AML-193 (cell line): ENCODE measurements at regions not wholly inside any gene's neighbourhood (a gene's known extent, or its start where the extent isn't known, plus 50 kb on each side); places are given as distances from the start of the nearest gene placed in this dataset.
"Not testable (repeated sequence)": the region's sequence is repeated elsewhere in the genome, so short reads cannot be mapped to it uniquely, and the experiment has no call there.

Experiments used
- DNase-seq, 2 experiments: peaks; one replicate each; lab custom pipeline; 2025; lab: John Stamatoyannopoulos, UW

DNA sequence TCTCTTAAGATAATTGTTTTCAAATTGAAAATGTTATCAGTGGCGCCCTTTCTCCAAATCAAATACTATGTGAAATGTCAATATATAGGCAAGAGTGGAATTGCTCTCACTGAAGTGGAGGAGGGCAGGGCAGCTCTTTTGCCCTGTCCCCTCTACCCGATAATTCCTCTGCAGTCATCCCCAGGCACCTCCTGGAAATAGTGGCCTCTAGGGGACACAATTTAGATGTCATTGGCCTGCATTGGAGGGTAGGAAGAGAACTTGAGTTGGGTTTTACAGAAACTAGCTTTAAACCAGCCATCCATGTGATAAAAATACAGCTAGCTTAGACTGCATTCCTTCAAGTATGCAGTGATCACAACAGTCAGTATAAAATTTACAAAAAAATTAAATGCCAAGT is 288.9 kb downstream of the EDEM1 start:
- DNase-seq, result no peak

DNA sequence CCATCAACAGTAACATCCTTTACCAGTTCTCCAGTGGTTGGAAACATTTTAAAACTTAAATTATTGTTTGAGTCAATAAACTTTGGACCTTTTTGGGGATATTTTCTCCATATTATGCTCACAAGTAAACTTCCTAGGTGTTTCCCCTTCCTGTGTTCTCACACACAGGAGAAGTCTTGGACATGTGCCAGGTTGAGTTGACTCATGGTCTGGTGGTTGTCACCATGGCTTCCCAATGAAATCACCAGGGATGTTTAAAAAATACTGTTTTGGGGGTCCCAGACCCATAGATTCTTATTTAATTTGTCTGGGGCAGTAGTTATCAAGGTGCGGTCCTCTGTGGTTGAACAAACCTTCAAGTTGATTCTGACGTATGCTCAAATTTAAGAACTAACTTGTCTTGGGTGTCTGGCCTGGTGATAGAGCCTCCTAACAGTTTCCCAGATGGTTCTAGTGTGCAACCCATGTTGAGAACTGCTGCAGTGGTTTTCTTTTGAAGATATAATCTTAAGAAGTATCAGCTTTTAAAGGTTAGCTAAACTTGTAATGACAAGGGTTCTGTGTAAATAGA is 291.8 kb downstream of the EDEM1 start:
- no peak for DNase-seq

DNA sequence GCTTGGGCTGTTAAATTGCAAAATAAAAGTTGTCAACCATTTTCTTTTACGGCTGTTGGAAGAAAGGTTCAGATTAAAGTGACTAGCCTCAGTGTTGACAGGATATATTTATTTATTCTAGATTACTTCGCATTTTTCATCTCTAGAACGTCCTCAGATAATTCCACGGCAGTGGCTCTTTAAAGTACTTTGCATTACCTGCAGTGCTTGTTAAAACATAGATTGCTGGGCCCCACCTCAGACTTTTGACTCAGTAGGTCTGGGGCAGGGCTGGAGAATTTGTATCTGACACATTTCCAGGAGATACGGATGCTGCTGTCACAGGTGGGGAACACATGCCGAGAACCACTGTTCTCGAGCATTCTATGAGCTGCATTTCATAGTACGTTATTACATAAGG is 292.7 kb downstream of the EDEM1 start:
- no peak for DNase-seq

DNA sequence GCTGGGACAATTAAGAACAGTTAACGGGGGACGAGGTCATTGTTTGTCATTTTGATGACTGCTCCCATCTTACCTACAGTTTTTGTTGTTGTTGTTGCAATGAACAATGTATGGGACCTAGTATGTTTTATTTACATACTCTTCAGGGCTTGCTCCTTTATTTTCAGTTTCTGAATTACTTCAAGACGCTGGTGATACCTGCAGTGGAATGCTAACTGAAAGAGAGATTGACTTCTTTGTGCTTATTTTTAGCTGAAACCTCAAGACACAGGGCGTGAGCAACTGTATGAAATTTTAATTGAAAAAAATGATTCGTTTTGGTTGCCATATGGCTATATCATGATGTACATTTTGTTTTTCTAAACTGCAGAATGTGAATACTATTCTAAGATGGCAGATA is 297.9 kb downstream of the EDEM1 start:
- no peak for DNase-seq

DNA sequence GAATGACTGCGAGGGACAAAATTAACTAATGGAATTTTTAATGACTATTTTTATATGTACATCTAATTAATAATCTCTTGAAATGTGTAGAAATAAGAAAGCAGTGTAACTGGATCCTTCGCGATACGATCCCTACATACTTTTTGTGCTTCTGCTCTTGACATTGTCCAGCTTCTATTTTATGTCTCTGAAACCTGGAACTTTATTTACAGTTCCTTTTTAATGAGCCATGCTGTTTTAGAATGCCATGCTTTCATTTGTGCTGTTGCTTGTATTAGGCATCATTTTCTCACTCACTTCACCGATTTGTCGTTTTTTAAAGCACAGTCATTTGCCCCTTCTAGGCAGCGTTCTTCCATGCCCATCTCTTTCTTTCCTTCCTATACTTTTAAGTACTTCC is 301.3 kb downstream of the EDEM1 start:
- DNase-seq, result no peak

DNA sequence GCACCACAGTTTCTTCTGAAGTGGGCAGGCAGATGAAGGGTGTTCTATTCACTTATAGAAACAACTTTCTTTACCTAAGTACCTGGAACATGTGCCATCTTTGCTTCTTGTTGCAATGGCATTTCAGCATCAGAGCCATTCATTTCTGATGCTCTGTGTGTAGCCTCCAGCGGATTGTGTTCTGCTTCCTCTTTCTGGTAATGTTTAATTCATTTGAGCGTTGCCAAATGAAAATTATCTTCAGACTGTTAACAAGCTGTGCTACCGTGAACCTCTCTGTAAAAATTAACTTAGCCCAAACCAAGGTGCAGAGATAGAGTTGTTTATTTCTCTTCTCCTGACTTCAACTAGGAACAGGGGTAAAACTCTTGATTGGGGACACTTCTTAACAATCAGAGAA is 302.0 kb downstream of the EDEM1 start:
- no peak for DNase-seq

DNA sequence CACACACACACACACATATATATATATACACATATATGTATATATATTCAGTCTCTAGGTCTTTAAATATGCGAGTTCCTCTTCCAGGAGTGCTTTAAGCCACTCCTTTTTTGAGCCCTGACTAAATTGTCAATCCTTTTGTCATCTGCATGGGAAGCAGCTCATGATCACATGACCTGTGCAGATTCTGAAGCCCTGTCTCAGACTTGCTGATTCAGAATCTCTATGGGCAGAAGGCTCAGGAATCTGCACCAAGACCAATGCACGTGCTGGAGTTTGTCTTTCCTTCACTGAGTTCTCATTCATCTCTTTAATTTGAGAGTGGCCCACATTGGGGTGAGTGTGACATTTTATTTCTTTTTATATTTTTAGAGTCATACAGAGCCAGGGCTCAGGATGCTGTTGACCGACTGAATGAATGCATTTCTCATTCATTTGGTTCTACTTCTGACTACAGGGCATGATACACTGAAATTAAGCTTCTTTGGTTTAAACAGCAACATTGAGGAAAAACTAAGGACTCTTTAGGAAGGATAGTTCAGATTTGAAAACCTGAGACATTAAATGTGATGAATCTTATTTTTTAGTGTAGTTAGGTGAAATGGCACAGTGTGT is 307.5 kb downstream of the EDEM1 start:
- DNase-seq, result no peak

DNA sequence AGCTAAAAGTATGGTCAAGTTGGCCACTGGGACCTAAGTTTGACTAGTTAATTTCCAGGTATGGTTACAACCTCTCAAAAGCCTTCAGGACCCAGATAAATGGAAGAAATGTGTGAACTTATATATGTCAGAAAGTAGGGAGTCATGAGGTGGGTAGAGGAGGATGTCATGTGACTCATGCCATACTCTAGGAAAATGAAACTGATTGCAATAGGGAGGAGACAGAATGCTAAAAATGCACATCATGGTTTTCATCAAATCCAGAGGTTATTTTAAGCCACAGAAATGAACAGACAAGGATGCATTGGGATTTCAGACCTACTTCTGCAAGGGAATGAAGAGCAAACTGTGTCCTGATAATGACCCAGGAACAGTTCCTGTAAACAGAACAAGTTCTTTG is 310.0 kb downstream of the EDEM1 start:
- no peak for DNase-seq

DNA sequence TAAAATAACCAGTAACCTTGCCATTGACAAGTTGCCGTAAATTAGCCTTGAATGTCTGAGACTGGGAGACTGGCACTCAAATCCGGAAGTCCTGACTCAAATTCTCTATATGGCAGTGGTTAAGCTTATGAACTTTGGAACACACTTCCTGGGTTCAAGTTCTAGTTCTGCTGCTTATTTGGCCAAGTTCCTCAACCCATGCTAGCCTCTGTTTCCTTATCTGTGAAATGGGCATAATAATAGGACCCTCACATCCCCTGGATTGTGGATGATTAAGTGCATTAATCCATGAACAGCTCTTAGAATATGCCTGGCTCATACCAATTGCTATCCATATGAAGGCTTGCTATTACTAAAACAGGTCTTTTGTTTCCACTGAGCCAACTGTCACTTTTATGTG is 311.5 kb downstream of the EDEM1 start:
- DNase-seq, result no peak

DNA sequence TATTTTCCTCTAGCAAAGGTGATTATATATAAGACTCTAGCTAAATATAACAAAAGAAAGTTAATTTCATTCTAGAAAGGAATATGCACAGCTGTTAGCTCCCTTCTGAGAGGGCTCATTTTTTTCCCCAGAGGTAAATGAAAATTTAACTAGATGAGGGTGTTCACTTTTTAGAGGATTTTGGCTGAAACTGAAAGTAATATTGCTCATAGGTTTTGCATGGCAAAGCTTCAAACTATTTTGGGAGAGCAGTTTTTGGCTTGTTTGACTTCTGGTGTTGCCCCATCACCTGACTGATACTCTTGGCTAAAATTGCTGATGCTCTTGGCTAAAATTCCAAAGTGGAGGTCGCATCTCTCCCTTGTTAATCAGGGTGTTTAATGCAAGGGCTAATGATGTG is 311.9 kb downstream of the EDEM1 start:
- no peak for DNase-seq

DNA sequence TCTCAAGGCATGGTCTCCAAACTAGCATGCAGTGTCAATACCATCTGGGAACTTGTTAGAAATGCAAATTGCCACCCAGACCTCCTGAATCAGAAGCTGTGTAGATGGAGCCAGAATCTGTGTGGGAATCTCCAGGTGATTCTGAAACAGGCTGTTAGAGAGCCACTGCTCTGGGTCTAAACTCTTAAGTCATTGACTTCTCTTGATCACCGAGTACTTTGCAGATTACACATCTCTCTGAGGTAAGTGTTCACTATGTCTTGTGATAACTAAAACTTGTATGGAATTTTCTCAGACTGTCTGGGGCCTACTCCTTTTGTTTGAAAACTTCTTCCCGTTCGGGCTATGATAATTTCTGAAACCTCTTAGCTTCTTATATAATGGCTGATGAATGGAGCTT is 315.6 kb downstream of the EDEM1 start:
- DNase-seq, result no peak

DNA sequence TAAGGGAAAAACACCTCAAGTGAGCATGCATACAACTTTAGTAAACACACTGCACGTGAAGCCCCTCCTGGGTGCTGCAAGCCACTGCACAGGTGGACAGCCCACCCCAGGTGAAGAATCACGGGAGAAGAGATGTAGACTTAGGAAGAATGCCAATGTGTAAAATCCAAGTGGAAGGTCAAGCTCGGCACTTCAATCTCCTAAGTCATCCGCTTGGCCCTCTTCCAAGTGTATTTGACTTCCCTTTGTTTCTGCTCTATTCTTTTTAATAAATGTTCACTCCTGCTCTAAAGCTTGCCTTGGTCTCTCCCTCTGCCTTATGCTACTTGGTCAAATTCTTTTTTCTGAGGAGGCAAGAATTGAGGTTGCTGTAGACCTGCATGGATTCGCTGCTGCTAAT is 316.6 kb downstream of the EDEM1 start:
- DNase-seq, result no peak

DNA sequence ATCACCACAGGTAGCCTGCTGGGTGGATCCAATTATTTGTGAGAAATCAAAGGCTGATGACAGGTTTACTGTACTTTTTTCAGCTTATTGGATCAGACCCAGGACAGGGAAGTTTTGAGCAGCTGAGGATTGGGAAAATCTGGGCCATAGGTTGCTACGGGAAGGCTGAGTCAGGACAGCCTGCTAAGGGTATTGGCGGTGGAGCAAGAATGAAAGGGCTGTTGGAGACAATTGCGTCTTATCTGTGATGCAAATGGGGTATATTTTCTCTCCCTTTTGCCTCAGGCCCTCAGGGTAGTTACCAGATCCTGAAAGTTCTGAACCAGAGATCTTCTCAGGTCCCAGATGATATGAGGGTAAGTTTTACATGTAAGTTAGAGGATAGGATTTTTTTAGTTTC is 317.7 kb downstream of the EDEM1 start:
- DNase-seq, result no peak

DNA sequence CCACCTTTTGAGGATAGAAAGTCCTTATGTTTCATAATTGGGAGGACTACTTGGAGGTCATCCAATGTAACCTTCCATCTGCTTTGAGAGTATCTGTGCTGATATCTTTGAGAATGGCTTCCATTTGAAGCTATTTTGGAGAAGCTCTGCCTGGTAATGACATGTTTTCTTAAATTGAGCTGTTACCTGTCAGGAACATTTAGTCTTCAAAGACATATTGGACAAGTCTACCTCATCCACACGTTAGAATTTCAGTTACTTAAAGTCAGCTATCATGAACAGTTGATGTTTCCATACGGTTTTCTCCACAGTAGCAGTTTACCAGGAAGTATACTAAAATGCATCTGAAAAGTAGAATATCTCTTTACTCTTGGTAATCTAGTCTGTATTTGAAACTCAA is 318.5 kb downstream of the EDEM1 start:
- no peak for DNase-seq

DNA sequence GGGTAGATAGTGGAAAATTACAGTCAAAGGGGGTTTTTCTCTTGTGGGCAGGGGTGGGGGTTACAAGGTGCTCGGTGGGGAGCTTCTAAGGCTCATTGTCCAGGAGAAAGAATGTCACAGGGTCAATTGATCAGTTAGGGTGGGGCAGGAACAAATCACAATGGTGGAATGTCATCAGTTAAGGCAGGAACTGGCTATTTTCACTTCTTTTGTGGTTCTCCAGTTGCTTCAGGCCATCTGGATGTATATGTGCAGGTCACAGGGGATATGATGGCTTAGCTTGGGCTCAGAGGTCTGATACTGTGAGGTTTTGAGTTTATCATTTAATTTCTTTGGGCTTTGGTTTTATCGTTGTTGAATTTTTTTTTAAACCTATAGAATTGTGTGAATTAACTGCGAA is 321.4 kb downstream of the EDEM1 start:
- not testable (repeated sequence) for DNase-seq

DNA sequence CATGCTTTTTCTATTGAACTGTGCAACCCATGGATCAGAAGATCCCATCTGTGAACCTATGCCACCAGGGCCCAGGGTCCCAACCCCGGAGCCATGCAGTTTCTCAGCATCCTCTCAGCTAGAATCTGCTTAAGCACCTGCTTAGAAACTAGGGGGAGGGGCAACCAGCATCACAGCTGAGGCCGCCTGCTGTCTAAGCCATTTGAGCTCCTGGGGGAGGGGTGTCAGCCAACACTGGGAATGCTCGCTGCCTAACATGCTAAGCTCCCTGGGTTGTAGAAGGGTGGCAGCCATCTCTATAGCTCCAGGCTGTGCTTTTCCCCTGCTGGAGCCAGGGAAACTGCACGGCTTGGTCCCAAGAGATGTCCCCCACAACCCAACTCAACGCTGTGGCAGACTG is 322.8 kb downstream of the EDEM1 start:
- no peak for DNase-seq

DNA sequence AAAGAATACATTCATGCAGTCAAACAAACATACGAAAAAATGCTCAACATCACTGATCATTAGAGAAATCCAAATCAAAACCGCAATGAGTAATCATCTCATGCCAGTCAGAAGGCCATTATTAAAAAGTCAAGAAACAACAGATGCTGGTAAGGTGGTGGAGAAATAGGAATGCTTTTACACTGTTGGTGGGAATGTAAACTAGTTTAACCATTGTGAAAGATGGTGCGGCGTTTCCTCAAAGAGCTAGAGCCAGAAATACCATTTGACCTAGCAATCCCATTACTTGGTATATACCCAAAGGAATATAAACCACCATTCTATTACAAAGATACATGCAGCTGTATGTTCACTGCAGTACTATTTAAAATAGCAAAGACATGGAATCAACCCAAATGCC is 330.4 kb downstream of the EDEM1 start:
- DNase-seq, result no peak

DNA sequence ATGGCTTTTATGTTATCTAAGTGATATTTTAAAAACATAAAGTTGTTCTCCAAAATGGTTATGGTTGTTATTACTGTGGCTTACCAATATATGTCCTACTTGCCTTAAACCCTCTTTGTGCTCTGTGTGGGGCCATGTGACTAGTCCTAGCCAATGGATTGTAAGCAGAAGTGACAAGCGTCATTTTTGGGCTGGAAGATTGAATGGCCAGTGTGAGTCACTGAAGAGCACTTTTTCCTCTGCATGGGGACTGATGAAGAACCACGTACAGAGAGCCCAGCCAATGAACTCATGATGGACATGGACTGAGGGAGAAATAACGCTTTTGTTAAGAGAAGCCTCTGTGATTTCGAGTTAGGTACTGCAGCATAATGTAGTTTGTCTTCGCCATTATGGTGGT is 332.7 kb downstream of the EDEM1 start:
- no peak for DNase-seq

DNA sequence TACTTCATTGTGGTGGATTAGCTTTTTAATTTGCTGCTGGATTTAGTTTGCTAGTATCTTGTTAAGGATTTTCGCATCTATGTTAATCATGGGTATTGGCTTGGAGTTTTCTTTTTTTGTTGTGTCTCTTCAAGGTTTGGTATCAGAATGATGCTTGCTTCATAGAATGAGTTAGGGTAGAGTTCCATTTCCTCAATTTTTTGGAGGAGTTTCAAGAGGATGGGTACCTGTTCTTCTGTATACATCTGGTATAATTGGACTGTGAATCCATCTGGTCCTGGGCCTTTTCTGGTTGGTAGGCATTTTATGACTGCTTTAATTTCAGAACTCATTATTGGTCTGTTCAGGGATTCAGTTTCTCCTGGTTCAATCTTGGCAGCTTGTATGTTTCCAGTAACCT is 335.6 kb downstream of the EDEM1 start:
- no peak for DNase-seq

DNA sequence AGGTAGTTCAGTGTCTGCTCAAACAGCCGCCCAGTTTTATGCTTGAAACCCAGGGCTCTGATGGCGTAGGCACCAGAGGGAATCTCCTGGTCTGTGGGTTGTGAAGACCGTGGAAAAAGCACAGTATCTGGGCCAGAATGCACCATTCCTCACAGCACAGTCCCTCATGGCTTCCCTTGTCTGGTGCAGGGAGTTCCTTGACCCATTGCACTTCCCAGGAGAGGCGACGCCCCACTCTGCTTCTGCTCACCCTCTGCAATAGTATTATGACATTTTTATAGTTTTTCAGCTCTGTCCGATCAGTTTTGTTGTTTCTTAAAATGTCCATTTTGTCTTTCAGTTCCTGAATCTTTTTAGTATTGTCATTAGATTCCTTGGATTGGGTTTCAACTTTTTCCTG is 343.5 kb downstream of the EDEM1 start:
- DNase-seq, result no peak

DNA sequence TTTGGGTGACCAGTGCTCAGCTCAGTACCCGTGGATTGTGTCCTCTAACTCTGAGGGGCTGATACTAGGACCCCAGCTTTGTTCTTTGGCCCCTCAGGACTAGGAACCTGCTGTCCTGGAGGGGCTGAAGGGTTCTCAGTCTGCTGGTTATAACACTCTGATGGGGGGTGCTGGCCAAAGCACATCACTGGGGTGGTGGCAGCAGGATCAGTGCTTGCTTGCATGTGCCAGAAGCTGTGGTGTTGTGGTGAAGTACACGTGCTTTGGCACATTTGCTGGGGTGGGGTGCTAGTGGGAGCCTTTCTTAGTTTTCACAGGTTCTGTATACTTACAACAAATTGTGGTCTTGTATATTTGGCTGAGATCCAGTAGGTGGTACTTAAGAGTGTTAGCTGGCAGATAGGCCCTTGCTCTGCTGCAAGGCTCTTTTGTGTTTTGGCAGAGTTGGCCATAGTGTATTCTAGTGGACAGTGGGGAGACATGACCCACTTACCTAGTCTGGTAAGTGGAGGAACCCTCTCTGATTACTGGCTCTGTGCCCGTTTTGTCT is 344.3 kb downstream of the EDEM1 start:
- no peak for DNase-seq

DNA sequence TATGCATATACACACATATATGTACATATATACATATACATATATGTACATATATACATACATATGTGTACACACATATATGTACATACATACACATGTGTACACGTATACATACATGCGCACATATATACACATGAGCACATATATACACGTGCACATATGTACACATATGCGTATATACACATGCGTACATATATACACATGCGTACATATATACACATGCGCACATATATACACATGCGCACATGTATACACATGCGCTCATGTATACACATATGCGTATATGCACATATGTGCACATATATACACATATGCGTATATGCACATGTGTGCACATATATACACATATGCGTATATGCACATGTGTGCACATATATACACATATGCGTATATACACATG is 353.0 kb downstream of the EDEM1 start:
- no peak for DNase-seq

DNA sequence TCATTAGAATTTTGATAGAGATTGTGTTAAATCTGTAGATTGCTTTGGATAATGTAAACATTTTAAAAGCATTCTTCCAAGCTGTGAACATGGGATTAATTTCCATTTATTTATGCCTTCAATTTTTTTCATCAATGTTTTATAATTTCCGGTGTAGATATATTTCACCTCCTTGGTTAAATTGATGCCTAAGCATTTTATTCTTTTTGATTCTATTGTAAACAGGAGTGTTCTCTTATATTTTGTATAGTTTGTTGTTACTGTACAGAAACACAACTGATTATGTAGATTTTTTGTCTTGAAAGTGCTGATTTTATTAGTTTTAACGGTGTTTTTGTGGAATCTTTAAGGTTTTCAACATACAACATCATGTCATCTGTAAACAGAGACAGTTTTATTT is 355.0 kb downstream of the EDEM1 start:
- DNase-seq, result no peak

DNA sequence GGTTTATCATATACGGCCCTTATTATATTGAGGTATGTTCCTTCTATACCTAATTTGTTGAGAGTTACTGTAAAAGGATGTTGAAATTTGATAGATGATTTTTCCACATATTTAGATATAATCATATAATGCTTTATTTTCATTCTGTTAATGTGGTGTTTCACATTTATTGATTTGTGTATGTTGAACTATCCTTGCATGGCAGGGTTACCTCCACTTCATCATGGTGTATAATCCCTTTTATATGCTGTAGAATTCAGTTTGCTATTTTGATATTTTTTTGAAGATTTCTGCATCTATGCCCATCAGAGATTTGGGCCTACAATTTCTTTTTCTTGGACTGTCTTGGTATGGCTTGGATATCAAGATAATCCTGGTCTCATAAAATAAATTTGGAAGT is 355.5 kb downstream of the EDEM1 start:
- DNase-seq, result no peak
